ENCODE measurements at regions not wholly inside any gene's neighbourhood (a gene's known extent, or its start where the extent isn't known, plus 50 kb on each side); places are given as distances from the start of the nearest gene placed in this dataset.

DNA sequence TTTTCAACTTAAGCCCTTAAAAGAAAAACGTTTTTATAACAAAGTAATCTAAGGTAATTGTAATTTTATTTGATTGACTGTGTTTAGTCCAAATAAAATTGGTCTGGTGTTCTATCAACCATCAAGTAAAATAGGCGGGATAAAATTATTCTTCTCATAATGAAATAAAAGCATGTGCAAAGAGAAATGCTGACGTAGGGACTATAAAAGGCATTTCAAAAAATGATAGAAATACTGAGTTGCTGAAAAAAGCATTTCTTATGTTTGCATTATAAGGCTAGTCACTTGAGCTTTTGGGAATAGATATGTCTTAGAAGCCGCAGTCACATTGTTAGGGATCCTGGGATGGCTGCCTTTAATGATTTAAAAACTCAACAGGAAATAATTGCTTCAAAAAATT, 608.0 kb upstream of the JAG1 start:
- Histone ChIP-seq H4K5ac (ENCODE audit: insufficient read length, low read depth, low read length) (no peak overlapping the region), H2AFZ (ENCODE audit: low read length) (no peak overlapping the region), H3K14ac (ENCODE audit: insufficient read length) (no peak overlapping the region), H3K79me1 (ENCODE audit: low read depth, low read length) (no peaks in the 10 kb centered on the region), H4K91ac (replicated peaks; ENCODE audit: insufficient read length, low read length) (no peak overlapping the region), H3K36me3 (ENCODE audit: control insufficient read depth in 2 of 4, insufficient read depth in 4 of 4, low read length in 3 of 4) (no peaks in the 10 kb centered on the region), H3K18ac (ENCODE audit: extremely low read depth, low read length) (no peak overlapping the region), H2BK15ac (ENCODE audit: low read length) (no peak overlapping the region), H3K9ac (replicated peaks in 1 of 4; ENCODE audit: extremely low read depth in 1 of 4, low read depth in 3 of 4, low read length in 3 of 4) (no peak overlapping the region), H3K27ac (ENCODE audit: low read depth, low read length) (no peak overlapping the region), H3K4ac (replicated peaks; ENCODE audit: insufficient read length, low read depth, low read length) (no peak overlapping the region), H3K27me3 (replicated peaks in 1 of 4; ENCODE audit: control insufficient read depth in 3 of 4, extremely low read depth in 1 of 4, insufficient read depth in 3 of 4, low read length in 3 of 4) (no peaks in the 10 kb centered on the region), H4K20me1 (replicated peaks in 1 of 2; ENCODE audit: control insufficient read depth in 1 of 2, insufficient read depth in 2 of 2, low read length in 2 of 2) (no peaks in the 10 kb centered on the region), H3K4me1 (replicated peaks in 1 of 4; ENCODE audit: control insufficient read depth in 3 of 4, insufficient read depth in 4 of 4, low read length in 3 of 4) (no peaks in the 10 kb centered on the region), H3K9me3 (ENCODE audit: insufficient read depth in 2 of 2, low read depth in 1 of 2, low read length in 1 of 2) (no peaks in the 10 kb centered on the region), H2AK5ac (ENCODE audit: low read depth, low read length) (no peak overlapping the region), H3K23me2 (ENCODE audit: low read depth, low read length) (no peaks in the 10 kb centered on the region; the same call in 1 of the 2 replicates), H3K4me2 (ENCODE audit: insufficient read depth in 1 of 2, low read depth in 2 of 2, low read length in 2 of 2) (no peak overlapping the region), H3K79me2 (ENCODE audit: control insufficient read depth in 1 of 2, insufficient read depth in 2 of 2, low read length in 2 of 2) (no peaks in the 10 kb centered on the region), H2BK5ac (ENCODE audit: low read depth, low read length) (no peak overlapping the region), H3K23ac (ENCODE audit: insufficient read length) (no peak overlapping the region), H4K8ac (ENCODE audit: extremely low read depth, insufficient read depth, low read length) (no peak overlapping the region), H2BK120ac (replicated peaks; ENCODE audit: low read depth, low read length) (no peak overlapping the region), H2BK20ac (ENCODE audit: low read length) (no peak overlapping the region), H3K4me3 (ENCODE audit: extremely low read depth in 1 of 4, insufficient read depth in 2 of 4, low read depth in 3 of 4, low read length in 4 of 4) (no peak overlapping the region), H2BK12ac (ENCODE audit: low read depth, low read length) (no peak overlapping the region), H3K56ac (replicated peaks; ENCODE audit: insufficient read length, low read depth, low read length) (no peak overlapping the region)
- TF ChIP-seq CBX8 (IDR thresholded peaks at IDR 0.05; ENCODE audit: borderline replicate concordance, low read depth, low read length) (no peak), BCL11A (IDR thresholded peaks at IDR 0.05; ENCODE audit: low read depth in 2 of 2, low read length in 2 of 2) (no peak), SIX5 (IDR thresholded peaks at IDR 0.05; ENCODE audit: low read depth, low read length) (no peak), BACH1 (IDR thresholded peaks at IDR 0.05; ENCODE audit: low read length) (no peak), CHD2 (IDR thresholded peaks at IDR 0.05; ENCODE audit: low read length) (no peak), CHD1 (IDR thresholded peaks at IDR 0.05; ENCODE audit: low read depth, low read length) (no peak), TEAD4 (IDR thresholded peaks at IDR 0.05; ENCODE audit: low read depth, low read length) (no peak), POLR2A (IDR thresholded peaks at IDR 0.05; ENCODE audit: control extremely low read depth in 1 of 2, low read depth in 2 of 2, low read length in 2 of 2) (no peak), SRF (IDR thresholded peaks at IDR 0.05; ENCODE audit: low read depth, low read length) (no peak), RNF2 (IDR thresholded peaks at IDR 0.05; ENCODE audit: borderline replicate concordance, low read depth, low read length, missing control alignments, poor library complexity, severe bottlenecking) (no peak), TBP (IDR thresholded peaks at IDR 0.05; ENCODE audit: low read depth, low read length) (no peak)
- TF ChIP-seq, protein P1, sequence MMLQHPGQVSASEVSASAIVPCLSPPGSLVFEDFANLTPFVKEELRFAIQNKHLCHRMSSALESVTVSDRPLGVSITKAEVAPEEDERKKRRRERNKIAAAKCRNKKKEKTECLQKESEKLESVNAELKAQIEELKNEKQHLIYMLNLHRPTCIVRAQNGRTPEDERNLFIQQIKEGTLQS (IDR thresholded peaks at IDR 0.05; ENCODE audit: insufficient read depth, low read depth, low read length), result no peak
- ChIA-PET POLR2A (ENCODE audit: partially characterized antibody) (no interaction called here), CTCF (ENCODE audit: partially characterized antibody) (no interaction called here)
- FAIRE-seq (no peak), DNase-seq (ENCODE audit: low read depth in 1 of 2, low spot score in 2 of 2) (no peak)
- 91% methylated on average over 4 of the region's 4 CpGs; no CpG with 5 or more reads in 1 of the 2 experiments for WGBS, 2 experiments (ENCODE audit: extremely low coverage in 1 of 2, insufficient coverage in 1 of 2, insufficient read length in 1 of 2, insufficient replicate concordance in 2 of 2, low coverage in 1 of 2, low lambda C conversion rate in 2 of 2, missing lambda C conversion rate in 1 of 2)

Measured in H1 (cell line).